M059J (cell line): ENCODE measurements at regions not wholly inside any gene's neighbourhood (a gene's known extent, or its start where the extent isn't known, plus 50 kb on each side); places are given as distances from the start of the nearest gene placed in this dataset.

Source experiments
- DNase-seq: peaks from one replicate; pipeline ENCODE4 v3.0.0-alpha.2; 2012; ENCODE audit warnings: low read depth

- no peak for DNase-seq
Observed at GRCh38 chr16:13393816-13394215, 492.4 kb downstream of the SHISA9 start.

GRCh38 chr16:13394488-13394887 lies 493.1 kb downstream of the SHISA9 start:
- DNase-seq = no peak

GRCh38 chr16:13397126-13397525 lies 495.7 kb downstream of the SHISA9 start:
- DNase-seq = no peak

- DNase-seq = no peak
Observed at GRCh38 chr16:13401641-13402040, 500.2 kb downstream of the SHISA9 start.

- peak; percentile 75 for DNase-seq
Observed at GRCh38 chr16:13402601-13403000, 501.2 kb downstream of the SHISA9 start.

- no peak for DNase-seq
Observed at GRCh38 chr16:13403326-13403725, 501.9 kb downstream of the SHISA9 start.

GRCh38 chr16:13414154-13414553 lies 505.8 kb upstream of the ERCC4 start:
- DNase-seq = no peak

GRCh38 chr16:13419589-13419988 lies 500.4 kb upstream of the ERCC4 start:
- DNase-seq = no peak

- DNase-seq = peak; percentile 84
Observed at GRCh38 chr16:13421726-13422125, 498.2 kb upstream of the ERCC4 start.

- DNase-seq = no peak
Observed at GRCh38 chr16:13425836-13426235, 494.1 kb upstream of the ERCC4 start.

- DNase-seq = no peak
Observed at GRCh38 chr16:13426269-13426668, 493.7 kb upstream of the ERCC4 start.

- no peak for DNase-seq
Observed at GRCh38 chr16:13426736-13427135, 493.2 kb upstream of the ERCC4 start.

- peak; percentile 44 for DNase-seq
Observed at GRCh38 chr16:13427943-13428342, 492.0 kb upstream of the ERCC4 start.

GRCh38 chr16:13429416-13429815 lies 490.5 kb upstream of the ERCC4 start:
- peak; percentile 72 for DNase-seq

GRCh38 chr16:13435415-13435814 lies 484.5 kb upstream of the ERCC4 start:
- peak; percentile 39 for DNase-seq

GRCh38 chr16:13435873-13436474 lies 484.0 kb upstream of the ERCC4 start:
- DNase-seq = peak; percentile 47

- peak; percentile 90 for DNase-seq
Observed at GRCh38 chr16:13436641-13437412, 483.1 kb upstream of the ERCC4 start.

GRCh38 chr16:13437413-13437795 lies 482.6 kb upstream of the ERCC4 start:
- no peak for DNase-seq

GRCh38 chr16:13438064-13438463 lies 481.9 kb upstream of the ERCC4 start:
- DNase-seq = no peak

- no peak for DNase-seq
Observed at GRCh38 chr16:13439766-13440165, 480.2 kb upstream of the ERCC4 start.

GRCh38 chr16:13441675-13442074 lies 478.3 kb upstream of the ERCC4 start:
- DNase-seq = no peak

GRCh38 chr16:13448346-13448745 lies 471.6 kb upstream of the ERCC4 start:
- no peak for DNase-seq

- DNase-seq = no peak
Observed at GRCh38 chr16:13453325-13453724, 466.6 kb upstream of the ERCC4 start.
